MM.1S (cell line): ENCODE measurements at regions not wholly inside any gene's neighbourhood (a gene's known extent, or its start where the extent isn't known, plus 50 kb on each side); places are given as distances from the start of the nearest gene placed in this dataset.

ENCODE experiments used
- DNase-seq: peaks from one replicate; pipeline ENCODE4 v3.0.0-alpha.2; 2015
- H2AFZ ChIP-seq: fragments of 300-600 bp; sonication (generic); 2 replicates; pipeline ENCODE4 v1.6.0; 2016; ENCODE audit warnings: antibody characterized with exemption, low read length
- H3F3A ChIP-seq: fragments of 300-600 bp; sonication (generic); 2 replicates; pipeline ENCODE4 v1.6.1; 2016; ENCODE audit warnings: mild to moderate bottlenecking, antibody characterized with exemption, low read length, moderate library complexity, mixed read lengths; ENCODE audit not compliant: insufficient read depth
- H3K27ac ChIP-seq: fragments of 300-600 bp; sonication (generic); 2 replicates; pipeline ENCODE4 v1.5.1; 2016; ENCODE audit warnings: mild to moderate bottlenecking, low read length
- H3K27me3 ChIP-seq: fragments of 300-600 bp; sonication (generic); replicated peaks from 2 replicates; pipeline ENCODE4 v1.6.0; 2016; ENCODE audit warnings: low read length; ENCODE audit not compliant: insufficient read depth
- H3K36me3 ChIP-seq: fragments of 300-600 bp; sonication (generic); replicated peaks from 2 replicates; pipeline ENCODE4 v1.6.1; 2016; ENCODE audit warnings: mild to moderate bottlenecking, low read length, mixed read lengths; ENCODE audit not compliant: insufficient read depth
- H3K4me1 ChIP-seq: fragments of 300-600 bp; sonication (generic); 2 replicates; pipeline ENCODE4 v1.6.1; 2016; ENCODE audit warnings: low read length, mixed read lengths
- H3K4me2 ChIP-seq: fragments of 300-600 bp; sonication (generic); 2 replicates; pipeline ENCODE4 v1.6.0; 2016; ENCODE audit warnings: low read depth, low read length
- H3K4me3 ChIP-seq: fragments of 300-600 bp; sonication (generic); 2 replicates; pipeline ENCODE4 v1.5.1; 2016; ENCODE audit warnings: low read length, mixed read lengths
- H3K79me2 ChIP-seq: fragments of 300-600 bp; sonication (generic); 2 replicates; pipeline ENCODE4 v1.6.1; 2016; ENCODE audit warnings: mixed run types, low read length, mixed read lengths
- H3K9ac ChIP-seq: fragments of 300-600 bp; sonication (generic); 2 replicates; pipeline ENCODE4 v1.6.1; 2016; ENCODE audit warnings: low read length, mixed read lengths
- H3K9me2 ChIP-seq: fragments of 300-600 bp; sonication (generic); replicated peaks from 2 replicates; pipeline ENCODE4 v1.6.1; 2016; ENCODE audit warnings: mild to moderate bottlenecking, low read length, mixed read lengths; ENCODE audit not compliant: insufficient read depth
- H3K9me3 ChIP-seq: fragments of 300-600 bp; sonication (generic); replicated peaks from 2 replicates; pipeline ENCODE4 v1.6.1; 2016; ENCODE audit warnings: mild to moderate bottlenecking, low read length, mixed read lengths; ENCODE audit not compliant: insufficient read depth
- H4K20me1 ChIP-seq: fragments of 300-600 bp; sonication (generic); 2 replicates; pipeline ENCODE4 v1.6.1; 2016; ENCODE audit warnings: mild to moderate bottlenecking, low read length, moderate library complexity, mixed read lengths; ENCODE audit not compliant: insufficient read depth
- CTCF ChIP-seq: fragments of 300-600 bp; sonication (generic); IDR thresholded peaks from 2 replicates; pipeline ENCODE4 v1.5.1; 2016; ENCODE audit warnings: antibody characterized with exemption, low read length, mixed read lengths
- EZH2 ChIP-seq: fragments of 300-600 bp; sonication (generic); optimal IDR thresholded peaks from 2 replicates; pipeline ENCODE3; 2017; ENCODE audit warnings: low read depth, mild to moderate bottlenecking, antibody characterized with exemption, low read length, mixed read lengths
- EZH2phosphoT487 ChIP-seq: fragments of 300-600 bp; sonication (generic); IDR thresholded peaks from 2 replicates; pipeline ENCODE4 v1.6.1; 2018; ENCODE audit warnings: antibody characterized with exemption, low read length

- Histone ChIP-seq H3K79me2 (no peaks in the 10 kb centered on the region), H3K9me3 (no peaks in the 10 kb centered on the region), H3K27me3 (no peaks in the 10 kb centered on the region), H4K20me1 (no peaks in the 10 kb centered on the region), H2AFZ (no peak overlapping the region), H3K27ac (no peak overlapping the region), H3K9me2 (no peaks in the 10 kb centered on the region), H3K36me3 (no peaks in the 10 kb centered on the region), H3F3A (no peaks in the 10 kb centered on the region), H3K9ac (no peak overlapping the region), H3K4me2 (no peak overlapping the region), H3K4me3 (no peak overlapping the region), H3K4me1 (no peaks in the 10 kb centered on the region)
- no peak for DNase-seq
- TF ChIP-seq EZH2 (no peak), EZH2phosphoT487 (no peak), CTCF (no peak)
Observed at GRCh38 chr2:5150871-5151270, 541.3 kb upstream of the SOX11 start.

- Histone ChIP-seq H3K4me2 (no peak overlapping the region), H4K20me1 (no peaks in the 10 kb centered on the region), H3K4me1 (no peaks in the 10 kb centered on the region), H3K27me3 (no peaks in the 10 kb centered on the region), H3K79me2 (no peaks in the 10 kb centered on the region), H2AFZ (no peak overlapping the region), H3K9me2 (no peaks in the 10 kb centered on the region), H3F3A (no peaks in the 10 kb centered on the region), H3K27ac (no peak overlapping the region), H3K36me3 (no peaks in the 10 kb centered on the region), H3K4me3 (no peak overlapping the region), H3K9me3 (no peaks in the 10 kb centered on the region), H3K9ac (no peak overlapping the region)
- no peak for DNase-seq
- TF ChIP-seq EZH2 (no peak), EZH2phosphoT487 (no peak), CTCF (no peak)
Observed at GRCh38 chr2:5164776-5165525, 527.2 kb upstream of the SOX11 start.

- Histone ChIP-seq H4K20me1 (no peaks in the 10 kb centered on the region), H3K9me2 (no peaks in the 10 kb centered on the region), H3K4me2 (no peak overlapping the region), H3F3A (no peaks in the 10 kb centered on the region; the same call in 1 of the 2 replicates), H3K27ac (no peak overlapping the region), H3K36me3 (no peaks in the 10 kb centered on the region), H3K9ac (no peak overlapping the region), H3K4me3 (no peak overlapping the region), H3K9me3 (no peaks in the 10 kb centered on the region), H3K79me2 (no peaks in the 10 kb centered on the region), H2AFZ (no peak overlapping the region), H3K27me3 (no peaks in the 10 kb centered on the region), H3K4me1 (no peaks in the 10 kb centered on the region)
- TF ChIP-seq EZH2: no peak
- TF ChIP-seq CTCF: no peak
- no peak for TF ChIP-seq EZH2phosphoT487
- no peak for DNase-seq
Observed at GRCh38 chr2:5172923-5173322, 519.3 kb upstream of the SOX11 start.
